ENCODE measurements at regions not wholly inside any gene's neighbourhood (a gene's known extent, or its start where the extent isn't known, plus 50 kb on each side); places are given as distances from the start of the nearest gene placed in this dataset.

DNA sequence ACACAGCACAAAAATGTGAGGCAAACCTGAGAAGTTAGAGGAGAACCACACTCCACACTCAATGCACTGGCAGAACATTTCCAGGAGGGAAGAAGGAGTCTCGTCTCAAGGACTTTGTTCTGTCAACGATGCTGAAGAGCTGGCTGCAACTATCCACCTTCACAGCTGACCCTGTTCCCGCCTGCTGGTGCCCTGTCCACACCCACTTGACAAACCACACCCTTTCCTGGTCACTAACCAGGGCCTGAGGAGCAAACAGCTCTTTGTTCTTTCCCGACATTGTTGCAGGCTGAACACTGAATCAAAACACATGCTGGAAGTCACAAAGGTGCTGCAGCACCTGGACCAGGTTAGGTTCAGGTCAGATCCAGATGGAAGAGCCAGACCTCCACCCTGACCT lies 92.6 kb upstream of the ARRDC4 start:
- TF ChIP-seq POLR2A (IDR thresholded peaks at IDR 0.05) = no peak
- TF ChIP-seq, protein P1, sequence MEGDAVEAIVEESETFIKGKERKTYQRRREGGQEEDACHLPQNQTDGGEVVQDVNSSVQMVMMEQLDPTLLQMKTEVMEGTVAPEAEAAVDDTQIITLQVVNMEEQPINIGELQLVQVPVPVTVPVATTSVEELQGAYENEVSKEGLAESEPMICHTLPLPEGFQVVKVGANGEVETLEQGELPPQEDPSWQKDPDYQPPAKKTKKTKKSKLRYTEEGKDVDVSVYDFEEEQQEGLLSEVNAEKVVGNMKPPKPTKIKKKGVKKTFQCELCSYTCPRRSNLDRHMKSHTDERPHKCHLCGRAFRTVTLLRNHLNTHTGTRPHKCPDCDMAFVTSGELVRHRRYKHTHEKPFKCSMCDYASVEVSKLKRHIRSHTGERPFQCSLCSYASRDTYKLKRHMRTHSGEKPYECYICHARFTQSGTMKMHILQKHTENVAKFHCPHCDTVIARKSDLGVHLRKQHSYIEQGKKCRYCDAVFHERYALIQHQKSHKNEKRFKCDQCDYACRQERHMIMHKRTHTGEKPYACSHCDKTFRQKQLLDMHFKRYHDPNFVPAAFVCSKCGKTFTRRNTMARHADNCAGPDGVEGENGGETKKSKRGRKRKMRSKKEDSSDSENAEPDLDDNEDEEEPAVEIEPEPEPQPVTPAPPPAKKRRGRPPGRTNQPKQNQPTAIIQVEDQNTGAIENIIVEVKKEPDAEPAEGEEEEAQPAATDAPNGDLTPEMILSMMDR (IDR thresholded peaks at IDR 0.05) = no peak
